GM12892 (cell line): ENCODE measurements at regions not wholly inside any gene's neighbourhood (a gene's known extent, or its start where the extent isn't known, plus 50 kb on each side); places are given as distances from the start of the nearest gene placed in this dataset.

Source experiments
- POLR2A ChIP-seq: IDR thresholded peaks from 2 replicates; pipeline ENCODE4 v1.6.1; 2011; ENCODE audit warnings: low read depth, low read length, control low read depth
- POLR2AphosphoS5 ChIP-seq: IDR thresholded peaks from 2 replicates; pipeline ENCODE4 v1.6.1; 2011; ENCODE audit warnings: low read depth, low read length, control low read depth

- no peak for TF ChIP-seq POLR2A
- TF ChIP-seq POLR2AphosphoS5 = no peak
Measured at GRCh38 chr1:218584418-218585155, 239.5 kb downstream of the TGFB2 start.
